C4-2B (cell line): ENCODE measurements at regions not wholly inside any gene's neighbourhood (a gene's known extent, or its start where the extent isn't known, plus 50 kb on each side); places are given as distances from the start of the nearest gene placed in this dataset.
"Not testable (repeated sequence)": the region's sequence is repeated elsewhere in the genome, so short reads cannot be mapped to it uniquely, and the experiment has no call there.

Source experiments
- H3K27ac ChIP-seq: fragments of 450-650 bp; 2 replicates; pipeline ENCODE4 v1.5.1; 2017
- CTCF ChIP-seq: fragments of 450-650 bp; conservative IDR thresholded peaks from 2 replicates; pipeline ENCODE4 v1.5.1; 2017; ENCODE audit warnings: mild to moderate bottlenecking

GRCh38 chr1:121097127-121097866 is 86.8 kb downstream of the FAM72B start:
- H3K27ac ChIP-seq, result peak overlapping the region; percentile 36; the same call in 1 of the 2 replicates
- TF ChIP-seq CTCF, result peak; percentile 74

DNA sequence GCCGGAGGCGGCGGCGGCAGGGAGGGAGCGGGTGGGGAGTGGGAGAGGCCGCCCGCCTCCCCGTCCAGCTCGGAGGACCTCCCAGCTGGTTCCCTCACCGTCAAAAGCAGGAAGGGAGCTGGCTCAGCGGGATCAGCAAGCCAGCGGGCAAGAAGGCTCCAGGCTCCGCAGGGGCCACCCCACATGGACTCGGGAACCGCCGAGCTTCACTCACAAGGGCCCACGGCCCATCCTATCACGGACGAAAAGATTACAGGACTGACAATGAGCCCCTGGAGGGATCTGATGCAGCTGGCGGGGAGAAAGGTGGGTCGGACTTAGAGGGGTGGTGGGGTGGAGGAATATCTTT is 86.3 kb downstream of the FAM72B start:
- peak; percentile 34 for TF ChIP-seq CTCF
- peak overlapping the region; percentile 36; the same call in 1 of the 2 replicates for H3K27ac ChIP-seq

DNA sequence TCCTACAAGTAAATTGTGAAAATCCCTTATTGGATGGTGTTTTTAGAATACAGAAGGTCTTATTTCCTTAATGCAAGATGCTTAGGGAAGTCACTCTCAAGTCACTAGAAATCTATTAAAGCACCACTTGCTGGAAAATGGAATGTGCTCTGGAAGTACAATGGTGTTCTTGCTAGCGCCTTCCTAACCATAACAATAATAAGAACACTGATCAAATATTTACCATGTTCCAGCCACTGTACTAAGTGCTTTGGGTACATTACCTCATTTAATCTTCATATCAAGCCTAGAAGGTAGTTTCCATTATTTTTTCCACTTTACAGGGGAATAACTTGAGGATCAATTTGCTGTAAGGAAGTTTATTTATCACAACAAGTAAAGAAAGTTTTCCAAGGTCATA is 75.1 kb downstream of the FAM72B start:
- not testable (repeated sequence) for H3K27ac ChIP-seq

DNA sequence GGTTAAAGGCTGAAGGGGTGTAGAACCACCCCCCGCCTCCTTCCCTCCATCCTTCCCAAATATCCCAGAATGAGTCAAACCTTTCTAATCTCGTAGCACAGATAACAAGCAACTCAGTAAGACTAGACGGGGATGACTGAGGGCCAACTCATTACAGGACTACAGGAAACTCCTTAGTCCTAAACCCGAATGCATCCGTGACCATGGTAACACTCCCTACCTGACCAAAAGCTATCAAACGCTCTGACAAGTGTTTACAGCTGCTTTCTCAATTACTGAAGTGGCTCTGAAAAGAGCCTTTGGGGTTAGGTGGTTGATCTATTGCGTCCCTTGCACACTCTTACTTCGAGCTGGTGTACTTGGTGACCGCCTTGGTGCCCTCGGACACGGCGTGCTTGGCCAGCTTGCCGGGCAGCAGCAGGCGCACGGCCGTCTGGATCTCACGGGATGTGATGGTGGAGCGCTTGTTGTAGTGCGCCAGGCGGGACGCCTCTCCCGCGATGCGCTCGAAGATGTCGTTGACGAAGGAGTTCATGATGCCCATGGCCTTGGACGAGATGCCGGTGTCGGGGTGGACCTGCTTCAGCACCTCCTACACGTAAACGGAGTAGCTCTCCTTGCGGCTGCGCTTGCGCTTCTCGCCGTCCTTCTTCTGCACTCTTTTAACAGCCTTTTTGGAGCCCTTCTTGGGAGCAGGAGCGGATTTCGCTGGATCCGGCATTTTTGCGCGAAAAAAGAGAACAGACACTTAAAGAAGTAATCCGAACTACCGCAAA is 67.4 kb downstream of the FAM72B start:
- not testable (repeated sequence) for H3K27ac ChIP-seq

DNA sequence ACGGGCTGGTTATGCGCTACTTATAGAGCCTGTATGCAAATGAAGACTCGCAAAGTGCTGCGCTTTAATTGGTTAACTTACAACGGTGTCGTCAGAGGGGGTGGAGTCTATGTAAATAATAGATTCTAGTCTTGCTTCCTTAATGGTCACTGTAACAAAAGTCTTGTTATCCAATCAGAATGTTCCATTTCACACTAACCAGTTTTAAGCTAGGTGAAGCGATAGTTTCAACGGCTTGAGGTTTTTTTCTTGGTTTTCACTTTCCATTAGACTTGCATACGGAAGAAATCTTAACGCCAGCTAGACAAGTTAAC is 66.9 kb downstream of the FAM72B start:
- not testable (repeated sequence) for H3K27ac ChIP-seq

DNA sequence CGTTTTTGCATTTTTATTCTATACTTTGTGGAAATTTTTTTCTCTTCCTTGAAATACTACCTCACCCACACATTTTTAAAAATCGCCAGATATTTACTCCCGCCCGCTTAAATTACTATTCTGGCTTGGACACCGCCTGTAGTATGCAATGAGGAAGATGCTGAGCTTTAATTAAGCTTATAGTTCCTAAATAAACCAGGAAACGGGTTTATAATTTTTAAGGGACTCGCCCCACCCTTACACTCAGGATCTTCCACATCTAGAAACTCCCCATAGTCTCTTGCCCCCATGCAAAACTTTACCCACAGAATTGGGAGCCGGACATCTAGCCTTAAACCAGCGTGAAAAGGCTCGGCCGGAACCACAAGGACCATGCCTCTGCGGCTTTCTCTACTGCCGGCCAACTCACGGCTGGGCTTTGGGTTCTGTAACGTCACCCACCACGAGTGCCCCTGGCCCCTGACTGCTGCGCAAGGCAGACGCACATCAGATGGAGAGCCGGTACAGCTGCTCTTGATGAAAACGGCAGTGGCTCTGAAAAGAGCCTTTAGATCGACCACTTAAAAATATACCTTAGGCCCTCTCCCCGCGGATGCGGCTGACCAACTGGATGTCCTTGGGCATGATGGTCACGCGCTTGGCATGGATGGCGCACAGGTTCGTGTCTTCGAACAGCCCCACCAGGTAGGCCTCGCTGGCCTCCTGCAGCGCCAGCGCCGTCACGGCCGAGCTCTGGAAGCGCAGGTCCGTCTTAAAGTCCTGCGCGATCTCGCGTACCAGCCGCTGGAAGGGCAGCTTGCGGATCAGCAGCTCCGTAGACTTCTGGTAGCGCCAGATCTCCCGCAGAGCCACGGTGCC is 66.3 kb downstream of the FAM72B start:
- not testable (repeated sequence) for H3K27ac ChIP-seq
